Fibroblast of the aortic adventitia (primary cell): ENCODE measurements at regions not wholly inside any gene's neighbourhood (a gene's known extent, or its start where the extent isn't known, plus 50 kb on each side); places are given as distances from the start of the nearest gene placed in this dataset.
"Not testable (repeated sequence)": the region's sequence is repeated elsewhere in the genome, so short reads cannot be mapped to it uniquely, and the experiment has no call there.

Experiments
- DNase-seq: peaks from one replicate; pipeline ENCODE4 v3.0.0-alpha.2; 2010; ENCODE audit warnings: low read depth
- H3K4me3 ChIP-seq: 2 replicates; pipeline ENCODE4 v1.5.1; 2011; ENCODE audit warnings: low read depth, mild to moderate bottlenecking, control low read depth, low read length, moderate library complexity
- CTCF ChIP-seq: IDR thresholded peaks from 2 replicates; pipeline ENCODE4 v1.5.1; 2011; ENCODE audit warnings: mild to moderate bottlenecking, low read length, control low read depth, inconsistent platforms; ENCODE audit not compliant: insufficient read depth

GRCh38 chr14:34081576-34082136, 130.8 kb upstream of the EGLN3 start:
- H3K4me3 ChIP-seq: no peak overlapping the region
- peak; percentile 50 for DNase-seq
- TF ChIP-seq CTCF: no peak

- no peak for TF ChIP-seq CTCF
- H3K4me3 ChIP-seq: no peak overlapping the region
- DNase-seq: no peak
These were observed 130.3 kb upstream of the EGLN3 start for GRCh38 chr14:34081101-34081575.

GRCh38 chr14:34079643-34080042, 128.8 kb upstream of the EGLN3 start:
- not testable (repeated sequence) for H3K4me3 ChIP-seq, DNase-seq

- no peak for DNase-seq
- TF ChIP-seq CTCF: no peak
These were observed 127.4 kb upstream of the EGLN3 start for GRCh38 chr14:34078117-34078743.

GRCh38 chr14:34075826-34076225, 125.0 kb upstream of the EGLN3 start:
- no peak for DNase-seq
- TF ChIP-seq CTCF: no peak
- H3K4me3 ChIP-seq: no peak overlapping the region

More at GRCh38 chr14:34078117-34078743, 127.4 kb upstream of the EGLN3 start:
- no peak overlapping the region for H3K4me3 ChIP-seq

GRCh38 chr14:34075042-34075744, 124.3 kb upstream of the EGLN3 start:
- DNase-seq: no peak
- no peak for TF ChIP-seq CTCF
- H3K4me3 ChIP-seq: no peak overlapping the region

- no peak for DNase-seq
- no peak overlapping the region for H3K4me3 ChIP-seq
- TF ChIP-seq CTCF: no peak
These were observed 122.0 kb upstream of the EGLN3 start for GRCh38 chr14:34072921-34073320.
